NCI-H446 (cell line): ENCODE measurements at regions not wholly inside any gene's neighbourhood (a gene's known extent, or its start where the extent isn't known, plus 50 kb on each side); places are given as distances from the start of the nearest gene placed in this dataset.
A peak's percentile ranks its signal among the peaks of the same experiment; 100 is the strongest.
"Not testable (repeated sequence)": the region's sequence is repeated elsewhere in the genome, so short reads cannot be mapped to it uniquely, and the experiment has no call there.

Experiments used
- DNase-seq, 2 experiments: peaks; one replicate each; lab custom pipeline; 2025; lab: John Stamatoyannopoulos, UW

GRCh38 chr1:58932859-58933598, 149.2 kb upstream of the JUN start:
- no peak for DNase-seq

DNA sequence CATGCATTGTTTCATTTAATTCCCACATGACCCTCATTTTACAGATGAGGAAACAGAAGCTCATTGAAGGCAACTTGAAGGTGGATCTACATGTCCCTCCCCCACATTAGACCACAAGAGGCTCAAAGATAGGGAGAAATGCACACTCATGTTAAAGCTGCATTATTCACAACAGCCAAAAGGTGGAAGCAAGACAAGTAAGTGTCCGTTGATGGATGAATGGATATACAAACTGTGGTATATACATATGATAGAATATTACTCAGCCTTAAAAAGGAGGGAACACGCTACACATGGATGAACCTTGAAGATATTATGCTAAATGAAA, 149.7 kb upstream of the JUN start:
- DNase-seq: no peak

- DNase-seq: peak in 1 of 2 experiments; percentile 21
Observed at GRCh38 chr1:58934706-58935105, 150.9 kb upstream of the JUN start.

- DNase-seq: no peak
Observed at GRCh38 chr1:58936973-58937372, 153.1 kb upstream of the JUN start.

DNA sequence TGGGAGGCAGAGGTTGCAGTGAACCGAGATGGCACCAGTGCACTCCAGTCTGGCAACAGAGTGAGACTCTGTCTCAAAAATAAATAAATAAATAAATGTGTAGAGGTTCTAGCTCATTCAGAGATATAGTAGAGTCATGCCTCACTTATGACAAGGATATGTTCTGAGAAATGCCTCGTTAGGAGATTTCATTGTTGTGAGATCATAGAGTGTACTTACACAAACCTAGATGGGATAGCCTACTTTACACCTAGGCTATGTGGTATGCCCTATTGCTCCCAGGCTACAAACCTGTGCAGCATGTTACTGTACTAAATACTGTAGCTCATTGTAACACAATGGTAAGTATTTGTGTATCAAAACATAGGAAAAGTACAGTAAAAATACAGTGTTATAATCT, 155.3 kb upstream of the JUN start:
- DNase-seq: no peak

GRCh38 chr1:58939666-58940370, 156.0 kb upstream of the JUN start:
- DNase-seq: no peak

DNA sequence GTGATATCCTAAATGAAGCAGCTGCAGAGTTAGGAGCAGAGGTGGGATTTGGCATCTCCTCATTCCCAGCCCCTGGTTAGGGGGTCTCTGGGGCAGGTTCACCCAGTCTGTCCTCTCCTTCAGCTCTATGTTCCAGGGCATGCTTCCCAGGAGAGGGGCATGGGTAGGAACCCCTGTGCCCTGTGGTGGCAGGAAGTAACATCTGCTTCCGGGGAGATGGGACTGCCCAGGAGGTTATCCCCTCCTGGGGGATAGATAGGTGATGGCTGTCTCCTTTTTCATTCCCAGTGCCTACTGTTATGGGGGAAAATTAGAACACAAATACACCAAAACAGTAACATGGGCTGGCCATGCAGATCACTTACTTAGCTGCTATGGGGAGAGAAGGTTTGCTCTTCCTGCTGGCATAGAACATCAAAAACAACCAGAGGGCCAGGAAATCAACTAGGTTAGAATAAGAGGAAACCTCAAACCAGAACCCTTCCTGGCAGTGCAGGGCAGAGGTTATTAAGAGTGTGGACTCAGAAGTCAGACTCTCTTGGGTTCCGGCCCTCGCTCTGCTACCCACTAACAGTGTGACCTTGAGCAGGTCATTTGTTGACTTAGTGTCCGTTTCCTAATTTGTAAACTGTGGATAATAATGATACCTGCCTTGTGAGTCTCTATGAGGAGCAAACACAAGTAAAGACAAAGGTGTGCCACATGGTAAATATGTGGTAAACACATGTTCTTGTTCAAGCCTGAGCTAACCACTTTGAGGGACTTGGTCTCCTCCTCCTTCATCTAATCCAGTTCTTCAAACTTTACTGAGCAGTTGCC, 157.8 kb upstream of the JUN start:
- no peak for DNase-seq

DNA sequence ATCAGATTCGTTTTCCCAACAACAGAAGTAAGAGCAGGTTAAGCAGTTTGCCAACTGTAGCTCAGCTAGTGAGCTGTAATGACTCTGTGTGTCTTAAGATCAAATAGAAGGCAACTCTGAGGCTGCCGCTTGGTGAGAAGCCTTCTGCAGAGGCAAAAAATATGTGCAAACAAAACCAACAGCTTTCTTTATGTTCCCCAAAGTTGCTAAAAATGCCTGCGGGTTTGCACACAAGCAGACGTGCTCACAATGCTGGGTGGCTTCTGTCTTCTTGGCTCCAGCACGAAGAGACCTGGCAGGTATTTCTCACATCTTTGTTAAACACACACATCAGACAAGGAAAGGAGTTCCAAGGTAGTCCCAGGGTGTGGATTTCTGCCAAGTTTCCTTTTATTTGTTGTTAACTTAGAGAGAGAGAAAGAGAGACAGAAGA, 158.9 kb upstream of the JUN start:
- no peak for DNase-seq

- no peak for DNase-seq
Observed at GRCh38 chr1:58943776-58944175, 159.9 kb upstream of the JUN start.

DNA sequence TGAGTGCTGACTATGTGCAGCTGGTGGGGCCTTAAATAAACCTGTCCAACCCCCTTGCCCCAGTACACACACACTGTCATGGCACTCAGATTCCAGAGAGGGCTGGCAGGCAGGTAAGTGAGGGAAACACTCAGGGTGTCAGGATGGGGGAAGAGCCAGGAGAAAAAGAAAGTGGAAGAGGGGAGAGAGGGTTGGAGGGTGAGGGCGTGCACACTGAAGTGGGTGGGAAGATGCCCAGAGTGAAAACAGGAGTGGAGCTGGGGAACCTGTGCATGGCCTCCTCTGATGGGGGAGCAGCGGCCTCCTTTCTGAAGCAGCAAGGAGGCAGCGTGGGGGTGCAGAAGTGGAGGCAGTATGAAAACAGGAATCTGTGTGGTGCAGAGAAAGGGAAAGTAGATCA, 160.6 kb upstream of the JUN start:
- no peak for DNase-seq

DNA sequence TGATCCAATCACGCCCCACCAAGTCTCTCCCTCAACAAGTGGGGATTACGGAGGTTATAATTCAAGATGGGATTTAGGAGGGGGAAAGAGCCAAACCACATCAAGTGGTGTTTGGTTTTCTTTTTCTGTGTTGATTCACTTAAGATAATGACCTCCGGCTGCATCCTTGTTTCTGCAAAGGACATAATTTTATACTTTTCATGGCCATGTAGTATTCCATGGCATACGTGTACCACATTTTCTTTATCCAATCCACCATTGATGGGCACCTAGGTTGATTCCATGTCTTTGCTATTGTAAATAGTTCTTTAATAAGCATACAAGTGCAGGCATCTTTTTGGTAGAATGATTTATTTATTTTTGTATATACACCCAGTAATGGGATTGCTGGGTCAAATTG, 162.5 kb upstream of the JUN start:
- DNase-seq: no peak

DNA sequence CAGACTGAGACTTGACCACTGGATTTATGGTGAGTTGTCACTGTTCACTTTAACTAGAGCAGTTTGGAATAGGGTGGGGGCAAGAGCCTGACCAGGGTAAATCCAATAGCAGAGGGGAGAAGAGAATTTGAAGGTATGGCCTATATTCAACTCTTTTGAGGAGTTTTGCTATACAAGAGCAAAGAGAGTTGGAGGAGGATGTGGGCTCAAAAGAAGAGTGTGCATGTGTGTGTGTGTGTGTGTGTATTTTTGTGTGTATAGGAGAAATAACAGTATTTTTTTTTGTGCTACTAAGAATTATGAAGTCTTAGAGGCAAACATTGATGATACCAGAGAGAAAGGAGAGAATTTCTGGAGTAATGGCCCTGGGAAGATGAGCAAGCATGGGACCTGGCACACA, 164.8 kb upstream of the JUN start:
- no peak for DNase-seq

DNA sequence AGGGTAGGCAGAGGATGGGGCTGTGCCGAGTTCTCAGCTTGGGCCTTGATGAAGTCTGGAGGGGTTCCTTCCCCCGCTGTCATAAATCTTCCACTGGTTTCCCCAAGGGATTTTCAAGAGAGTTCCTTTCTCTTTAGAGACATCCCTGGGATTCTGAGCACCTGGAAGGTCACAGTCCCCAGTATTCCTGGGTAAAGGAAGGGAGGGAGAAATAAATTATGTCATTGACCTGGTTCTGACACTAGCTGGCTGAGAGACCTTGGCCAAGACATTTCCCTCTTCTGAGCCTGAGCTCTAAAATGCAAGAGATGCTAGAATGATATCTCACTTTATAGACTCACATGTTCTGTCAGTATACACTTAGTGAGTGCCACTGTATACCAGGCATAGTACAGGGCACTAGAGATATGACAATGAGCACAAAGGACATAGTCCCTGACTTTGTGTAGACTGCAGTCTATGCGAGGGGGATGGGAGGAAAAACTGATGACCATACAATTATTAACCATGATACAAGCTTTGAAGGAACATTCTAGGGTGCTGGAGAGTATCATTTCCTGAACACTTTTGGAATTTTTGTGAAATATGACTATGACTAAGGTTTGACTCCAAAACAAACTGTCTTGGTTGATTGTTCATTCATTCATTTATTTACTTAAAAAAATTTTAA, 165.8 kb upstream of the JUN start:
- DNase-seq: no peak

DNA sequence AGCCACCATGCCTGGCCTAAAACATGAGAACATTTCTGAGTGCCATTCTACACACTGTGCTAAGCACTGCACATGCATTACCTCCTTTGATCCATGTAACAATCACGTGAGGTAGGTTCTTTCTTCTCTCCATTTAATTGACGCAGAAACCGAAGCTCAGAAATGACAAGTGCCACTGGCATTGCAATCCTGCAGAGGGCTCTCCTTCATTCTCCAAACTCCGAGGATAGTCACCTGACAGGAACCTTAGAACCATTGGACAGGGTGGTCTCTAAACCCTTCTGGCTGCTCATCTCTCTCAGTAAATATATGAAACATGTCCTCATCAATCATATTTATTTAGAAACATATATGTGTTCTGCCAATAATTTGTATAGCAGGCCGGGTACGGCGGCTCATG, 167.1 kb upstream of the JUN start:
- no peak for DNase-seq

DNA sequence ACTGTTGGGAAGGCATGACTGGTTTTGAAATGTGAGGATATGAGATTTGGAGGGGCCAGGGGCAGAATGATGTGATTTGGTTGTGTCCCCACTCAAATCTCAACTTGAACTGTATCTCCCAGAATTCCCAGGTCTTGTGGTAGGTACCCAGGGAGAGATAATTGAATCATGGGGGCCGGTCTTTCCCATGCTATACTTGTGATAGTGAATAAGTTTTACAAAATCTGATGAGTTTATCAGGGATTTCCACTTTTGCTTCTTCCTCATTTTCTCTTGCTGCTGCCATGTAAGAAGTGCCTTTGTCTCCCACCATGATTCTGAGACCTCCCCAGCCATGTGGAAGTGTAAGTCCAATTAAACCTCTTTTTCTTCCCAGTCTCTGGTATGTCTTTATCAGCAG, 170.1 kb upstream of the JUN start:
- DNase-seq: not testable (repeated sequence)

DNA sequence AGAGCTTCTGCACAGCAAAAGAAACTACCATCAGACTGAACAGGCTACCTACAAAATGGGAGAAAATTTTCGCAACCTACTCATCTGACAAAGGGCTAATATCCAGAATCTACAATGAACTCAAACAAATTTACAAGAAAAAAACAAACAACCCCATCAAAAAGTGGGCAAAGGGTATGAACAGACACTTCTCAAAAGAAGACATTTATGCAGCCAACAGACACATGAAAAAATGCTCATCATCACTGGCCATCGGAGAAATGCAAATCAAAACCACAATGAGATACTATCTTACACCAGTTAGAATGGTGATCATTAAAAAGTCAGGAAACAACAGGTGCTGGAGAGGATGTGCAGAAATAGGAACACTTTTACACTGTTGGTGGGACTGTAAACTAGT, 179.4 kb upstream of the JUN start:
- not testable (repeated sequence) for DNase-seq

DNA sequence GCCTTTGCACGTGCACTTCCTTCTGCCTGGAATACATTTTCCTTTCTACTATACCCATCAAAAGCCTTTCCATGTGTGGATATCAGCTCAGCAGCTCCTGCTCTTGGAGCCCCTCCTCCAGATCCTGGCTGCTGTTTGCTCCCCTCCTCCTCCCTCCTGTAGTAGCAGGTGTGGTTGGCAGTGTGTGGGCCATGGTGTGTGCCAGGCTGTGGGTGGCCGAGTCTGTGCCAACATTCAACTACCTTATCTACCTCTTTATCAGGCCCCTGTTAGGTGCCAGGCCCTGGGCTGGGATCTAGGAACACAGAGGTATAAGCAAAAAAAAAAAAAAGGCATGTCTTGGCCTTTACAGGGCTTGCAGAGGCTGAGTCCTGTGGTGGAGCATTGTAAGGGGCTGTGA, 180.6 kb upstream of the JUN start:
- no peak for DNase-seq

- DNase-seq: no peak
Observed at GRCh38 chr1:58964880-58965279, 181.0 kb upstream of the JUN start.

DNA sequence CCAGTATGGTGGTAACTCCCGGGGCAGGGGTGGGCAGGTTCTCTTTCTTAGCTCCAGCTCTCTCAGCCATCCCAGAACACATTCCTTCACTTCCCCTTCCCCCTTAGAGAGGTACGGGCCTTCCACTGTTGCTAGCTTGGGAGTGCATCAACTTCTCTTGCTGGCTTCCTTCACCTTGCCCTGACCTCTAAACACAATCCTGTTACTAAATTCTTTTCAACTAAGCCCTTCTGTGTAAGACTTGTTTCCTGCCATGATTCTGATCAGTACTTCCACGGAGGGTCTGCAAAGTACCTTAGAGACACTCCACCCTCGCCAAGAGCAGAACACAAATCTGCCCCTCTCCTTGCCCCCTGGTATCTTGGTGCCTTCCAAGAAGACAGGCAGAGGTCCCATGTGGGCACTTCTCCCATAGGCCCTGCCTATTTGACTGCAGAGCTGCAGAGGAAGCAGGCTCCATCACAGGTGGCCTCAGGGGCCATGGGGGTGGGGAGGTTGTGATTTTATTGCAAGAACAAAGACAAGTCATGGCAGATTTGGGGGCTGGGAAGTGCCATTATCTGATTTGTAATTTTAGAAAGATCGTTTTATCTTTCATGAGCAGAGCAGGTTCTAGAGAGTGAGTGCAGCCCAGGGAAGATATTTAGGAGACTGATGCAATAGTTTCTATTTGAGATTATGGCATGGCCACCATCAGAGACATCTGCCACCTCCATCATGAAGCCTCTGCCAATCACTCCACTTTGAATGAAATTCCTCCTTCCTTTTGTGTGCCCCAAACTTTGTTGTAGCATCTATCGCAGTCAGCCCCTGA, 182.5 kb upstream of the JUN start:
- DNase-seq: no peak

DNA sequence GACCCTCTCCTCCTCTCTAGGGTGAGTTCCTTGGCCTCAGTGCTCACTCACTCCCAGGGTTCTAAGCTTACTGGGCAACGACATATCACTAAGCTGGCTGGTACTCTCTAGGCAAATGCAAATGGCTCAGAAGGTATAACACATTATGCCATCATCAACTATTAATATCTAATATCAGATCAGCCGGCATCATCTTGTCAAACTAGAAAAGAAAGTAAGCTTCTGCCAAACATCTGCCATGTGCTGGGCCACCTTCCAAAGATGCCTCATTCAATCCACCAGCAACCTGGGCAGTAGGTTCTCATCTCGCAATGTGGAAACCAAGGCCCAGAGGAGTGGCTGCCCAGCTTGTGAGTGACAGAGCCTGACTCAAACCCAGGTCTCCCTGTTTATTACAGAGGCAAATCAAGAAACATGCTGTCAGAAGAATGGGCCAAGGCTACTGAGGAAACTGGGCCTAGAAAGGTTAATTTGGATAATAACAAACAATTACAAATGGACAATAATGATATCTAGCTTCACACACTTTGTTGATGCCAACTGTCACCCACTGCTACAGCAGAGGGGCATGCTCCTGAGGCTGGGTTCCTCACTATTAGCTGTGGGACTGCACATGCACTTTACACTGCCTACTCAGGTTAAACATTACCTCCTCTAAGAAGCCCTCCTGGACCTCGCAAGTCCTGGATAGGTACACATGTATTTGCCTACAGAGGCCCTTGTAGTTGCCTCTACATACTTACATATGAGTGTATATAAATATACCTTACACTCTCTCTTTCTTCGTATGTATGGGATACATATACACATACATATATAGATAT, 183.3 kb upstream of the JUN start:
- peak in 1 of 2 experiments; percentile 52 for DNase-seq
